ENCODE measurements at regions not wholly inside any gene's neighbourhood (a gene's known extent, or its start where the extent isn't known, plus 50 kb on each side); places are given as distances from the start of the nearest gene placed in this dataset.

DNA sequence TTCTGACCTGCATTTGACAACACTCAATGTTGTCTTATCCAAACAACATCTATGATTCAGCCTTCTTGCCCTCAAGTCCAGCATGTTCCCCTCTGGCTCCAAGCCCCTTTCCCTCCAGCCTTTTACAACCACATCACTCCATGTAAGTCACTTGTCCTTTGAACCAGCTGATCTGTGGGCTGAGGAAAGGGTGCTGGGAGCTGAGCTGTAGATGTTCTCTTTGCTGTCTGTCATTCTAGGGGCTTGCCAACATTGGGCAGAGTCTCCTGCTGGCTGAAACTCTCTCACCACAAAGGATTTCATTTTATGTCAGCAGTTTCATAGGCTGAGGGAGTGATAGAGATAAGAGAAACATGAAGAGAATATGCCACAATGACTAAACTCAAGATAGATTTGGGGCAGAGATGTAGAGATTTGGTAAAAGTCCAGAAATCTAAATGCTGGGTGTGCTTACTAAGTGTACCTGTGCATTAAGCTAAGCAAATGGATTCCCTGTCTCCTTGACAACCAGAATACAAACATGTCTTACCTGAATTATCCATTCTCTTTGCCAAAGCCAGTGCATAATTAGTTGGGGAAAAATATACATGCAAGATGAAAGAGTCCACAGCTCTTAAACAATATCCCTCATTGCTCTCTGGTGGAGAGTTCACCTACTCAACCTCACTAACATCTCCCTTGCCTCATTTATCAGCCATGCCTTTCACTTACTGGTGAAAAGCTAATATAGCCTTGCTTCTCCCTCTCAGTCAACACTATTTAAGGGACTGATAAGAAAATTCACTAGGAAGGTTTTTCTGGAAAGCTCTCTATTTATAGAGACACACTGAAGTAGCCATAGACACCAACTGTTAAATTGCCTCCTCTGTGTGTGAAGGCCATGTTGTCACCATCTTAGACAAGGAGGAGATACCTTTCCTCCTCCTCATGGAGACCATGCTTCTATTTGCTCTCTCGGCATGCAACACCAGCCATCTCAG is 175.5 kb upstream of the SERP2 start:
- TF ChIP-seq, protein P1, sequence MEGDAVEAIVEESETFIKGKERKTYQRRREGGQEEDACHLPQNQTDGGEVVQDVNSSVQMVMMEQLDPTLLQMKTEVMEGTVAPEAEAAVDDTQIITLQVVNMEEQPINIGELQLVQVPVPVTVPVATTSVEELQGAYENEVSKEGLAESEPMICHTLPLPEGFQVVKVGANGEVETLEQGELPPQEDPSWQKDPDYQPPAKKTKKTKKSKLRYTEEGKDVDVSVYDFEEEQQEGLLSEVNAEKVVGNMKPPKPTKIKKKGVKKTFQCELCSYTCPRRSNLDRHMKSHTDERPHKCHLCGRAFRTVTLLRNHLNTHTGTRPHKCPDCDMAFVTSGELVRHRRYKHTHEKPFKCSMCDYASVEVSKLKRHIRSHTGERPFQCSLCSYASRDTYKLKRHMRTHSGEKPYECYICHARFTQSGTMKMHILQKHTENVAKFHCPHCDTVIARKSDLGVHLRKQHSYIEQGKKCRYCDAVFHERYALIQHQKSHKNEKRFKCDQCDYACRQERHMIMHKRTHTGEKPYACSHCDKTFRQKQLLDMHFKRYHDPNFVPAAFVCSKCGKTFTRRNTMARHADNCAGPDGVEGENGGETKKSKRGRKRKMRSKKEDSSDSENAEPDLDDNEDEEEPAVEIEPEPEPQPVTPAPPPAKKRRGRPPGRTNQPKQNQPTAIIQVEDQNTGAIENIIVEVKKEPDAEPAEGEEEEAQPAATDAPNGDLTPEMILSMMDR (conservative IDR thresholded peaks at IDR 0.05; ENCODE audit: low read length): no peak
- H3K4me3 ChIP-seq (ENCODE audit: low read length): no peak overlapping the region
- DNase-seq (ENCODE audit: low read depth): no peak

DNA sequence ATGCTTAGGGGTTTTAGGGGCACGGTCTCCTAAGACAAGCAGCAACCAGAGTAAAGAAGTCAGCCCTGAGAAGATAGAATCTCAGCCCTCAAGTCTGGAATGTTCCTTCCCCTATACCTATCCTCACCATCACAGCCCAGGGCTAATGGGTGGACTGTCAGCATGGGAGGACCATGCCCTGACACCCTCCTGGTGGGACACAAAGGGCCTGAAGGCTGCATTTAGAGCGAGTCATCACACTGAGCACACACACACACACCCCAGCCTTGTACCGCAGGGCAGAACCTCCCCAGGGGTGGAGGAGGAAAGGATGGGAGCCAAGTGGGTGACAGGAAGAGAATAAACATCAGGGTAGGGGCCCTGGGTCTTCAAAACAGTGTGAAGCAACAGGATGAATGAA is 174.8 kb upstream of the SERP2 start:
- TF ChIP-seq, protein P1 (conservative IDR thresholded peaks at IDR 0.05; ENCODE audit: low read length): no peak
- DNase-seq (ENCODE audit: low read depth): no peak
- H3K4me3 ChIP-seq (ENCODE audit: low read length): no peak overlapping the region

DNA sequence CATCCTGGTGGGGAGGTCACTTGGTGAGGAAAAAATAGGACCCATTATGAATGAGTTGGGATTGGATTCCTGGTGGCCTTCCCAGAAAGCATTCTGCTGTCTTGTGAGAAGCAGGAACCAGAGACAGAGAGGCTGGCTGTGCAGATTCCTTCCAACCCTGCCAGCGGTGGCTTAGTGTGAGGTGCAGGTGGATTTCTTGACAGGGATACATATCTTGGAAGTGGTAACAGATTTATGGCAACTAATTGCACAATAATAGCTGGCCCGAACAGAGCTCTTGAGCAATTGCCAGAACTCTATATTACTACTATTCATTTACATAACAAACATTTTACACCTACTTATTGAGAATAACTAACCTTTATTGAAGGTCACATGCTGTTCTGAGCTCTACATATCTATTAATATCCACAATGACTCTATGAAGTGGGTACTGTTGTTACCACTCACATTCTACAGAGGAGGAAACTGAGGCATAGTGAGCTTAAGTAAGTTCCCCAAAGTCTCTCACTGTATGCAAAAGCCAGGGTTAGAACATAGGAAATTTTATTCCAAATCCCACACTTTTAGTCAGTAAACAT is 173.9 kb upstream of the SERP2 start:
- no peak overlapping the region for H3K4me3 ChIP-seq (ENCODE audit: low read length)
- no peak for DNase-seq (ENCODE audit: low read depth)
- TF ChIP-seq, protein P1 (conservative IDR thresholded peaks at IDR 0.05; ENCODE audit: low read length): no peak

DNA sequence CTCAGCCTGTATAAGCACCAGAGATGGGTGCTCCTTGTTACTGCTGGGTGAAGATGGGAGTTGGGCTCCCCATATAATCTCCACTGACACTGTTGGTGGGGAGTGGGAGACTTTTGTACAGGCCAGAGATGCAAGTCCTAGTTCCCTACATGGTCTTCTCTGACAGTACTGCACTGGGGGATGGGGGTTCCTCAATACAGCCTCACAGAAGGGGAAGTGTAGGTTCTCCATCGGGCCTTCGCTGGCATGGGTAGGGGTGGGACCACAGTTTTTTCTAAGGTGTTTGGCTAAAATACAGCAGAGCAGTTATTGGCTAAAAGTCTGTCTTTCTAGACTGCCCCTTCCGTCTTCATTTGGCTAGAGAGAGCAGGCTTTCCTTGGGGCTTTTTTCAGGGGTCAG is 167.2 kb upstream of the SERP2 start:
- TF ChIP-seq, protein P1 (conservative IDR thresholded peaks at IDR 0.05; ENCODE audit: low read length): no peak
- H3K4me3 ChIP-seq (ENCODE audit: low read length): no peak overlapping the region
- DNase-seq (ENCODE audit: low read depth): no peak

DNA sequence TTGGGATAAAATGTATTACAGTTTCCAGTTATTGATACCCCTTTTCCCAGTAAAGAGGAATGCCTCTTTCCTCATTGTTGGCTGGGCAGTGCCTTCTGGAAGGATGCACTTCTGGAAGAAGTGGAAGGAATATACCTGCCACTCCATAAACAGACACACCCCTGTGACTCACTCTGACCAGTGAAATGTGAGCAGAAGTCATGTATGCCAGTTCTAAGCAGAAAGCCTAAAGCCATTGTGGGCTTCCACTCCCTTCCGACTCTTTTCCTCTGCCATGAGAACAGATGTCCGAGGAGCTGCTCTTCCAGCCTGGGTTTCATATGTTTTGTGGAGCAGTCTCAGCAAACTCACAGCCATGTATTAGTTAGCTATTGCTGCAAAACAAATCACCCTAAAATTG is 166.1 kb upstream of the SERP2 start:
- TF ChIP-seq, protein P1 (conservative IDR thresholded peaks at IDR 0.05; ENCODE audit: low read length): no peak
- no peak overlapping the region for H3K4me3 ChIP-seq (ENCODE audit: low read length)
- no peak for DNase-seq (ENCODE audit: low read depth)

DNA sequence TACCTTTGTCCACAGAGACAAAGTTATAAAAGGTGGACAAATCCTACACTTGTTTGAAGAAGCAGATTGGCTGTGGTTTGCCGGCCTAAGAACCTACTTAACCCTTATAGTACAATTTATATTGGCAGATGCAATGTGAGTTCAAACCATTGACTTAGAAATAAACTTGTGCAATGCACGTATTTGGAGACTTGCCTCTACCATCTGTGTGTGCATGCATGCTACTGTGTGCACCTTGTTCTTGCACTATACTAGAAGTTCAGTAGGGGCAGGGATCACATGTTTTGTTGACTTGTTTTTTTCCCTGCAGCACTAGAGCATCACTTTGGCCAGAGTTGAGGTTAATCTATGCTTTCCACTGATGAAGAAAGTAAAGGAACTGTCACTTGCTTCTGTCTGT is 163.1 kb upstream of the SERP2 start:
- no peak for DNase-seq (ENCODE audit: low read depth)
- TF ChIP-seq, protein P1 (conservative IDR thresholded peaks at IDR 0.05; ENCODE audit: low read length): no peak

DNA sequence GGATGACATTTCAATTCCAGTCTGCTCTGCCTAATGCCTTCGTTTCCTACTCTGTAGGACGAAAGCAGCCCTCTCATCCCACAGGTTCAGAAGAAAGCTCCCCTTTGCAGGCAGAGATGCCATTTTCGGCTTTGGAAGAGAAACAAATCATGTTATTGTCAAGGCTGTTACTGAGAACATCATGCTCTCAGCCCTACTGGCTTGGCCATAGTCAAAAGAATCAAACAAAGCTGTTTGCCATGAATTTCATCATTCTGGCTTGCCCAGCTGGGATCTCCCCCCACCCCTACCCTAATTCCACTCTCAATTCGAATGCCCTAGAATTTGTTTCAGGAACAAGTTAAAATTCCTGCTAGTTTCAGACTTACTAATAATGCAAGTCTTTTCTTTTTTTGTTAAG is 162.3 kb upstream of the SERP2 start:
- no peak for DNase-seq (ENCODE audit: low read depth)
- no peak overlapping the region for H3K4me3 ChIP-seq (ENCODE audit: low read length)
- TF ChIP-seq, protein P1 (conservative IDR thresholded peaks at IDR 0.05; ENCODE audit: low read length): no peak

More for the DNA sequence above, 163.1 kb upstream of the SERP2 start:
- H3K4me3 ChIP-seq (ENCODE audit: low read length): no peak overlapping the region

Data from AG10803 (cell line).